Activated CD4-positive, alpha-beta T cell treated with anti-CD3 and anti-CD28 coated beads for 4 hours (primary cell): ENCODE measurements at regions not wholly inside any gene's neighbourhood (a gene's known extent, or its start where the extent isn't known, plus 50 kb on each side); places are given as distances from the start of the nearest gene placed in this dataset.
"Not testable (repeated sequence)": the region's sequence is repeated elsewhere in the genome, so short reads cannot be mapped to it uniquely, and the experiment has no call there.

Source experiments
- DNase-seq, 2 donors: peaks; one replicate each; pipeline ENCODE4 v3.0.0-alpha.2; 2020

- DNase-seq: no peak
These were observed 294.9 kb upstream of the SOX14 start for GRCh38 chr3:137469263-137469662.

- no peak for DNase-seq
These were observed 293.0 kb upstream of the SOX14 start for GRCh38 chr3:137471130-137471529.

GRCh38 chr3:137471558-137472204 lies 292.4 kb upstream of the SOX14 start:
- no peak for DNase-seq

- no peak for DNase-seq
These were observed 286.5 kb upstream of the SOX14 start for GRCh38 chr3:137477614-137478013.

GRCh38 chr3:137509354-137510045 lies 254.6 kb upstream of the SOX14 start:
- DNase-seq: no peak

- no peak for DNase-seq
These were observed 252.5 kb upstream of the SOX14 start for GRCh38 chr3:137511655-137512054.

GRCh38 chr3:137514853-137515252 lies 249.3 kb upstream of the SOX14 start:
- no peak for DNase-seq

GRCh38 chr3:137519602-137520001 lies 244.5 kb upstream of the SOX14 start:
- no peak for DNase-seq

- no peak for DNase-seq
These were observed 239.4 kb upstream of the SOX14 start for GRCh38 chr3:137524751-137525150.

- no peak for DNase-seq
These were observed 238.6 kb upstream of the SOX14 start for GRCh38 chr3:137525471-137525870.

GRCh38 chr3:137542049-137542448 lies 222.1 kb upstream of the SOX14 start:
- no peak for DNase-seq

- DNase-seq: no peak
These were observed 209.9 kb upstream of the SOX14 start for GRCh38 chr3:137554242-137554641.

- no peak for DNase-seq
These were observed 195.2 kb upstream of the SOX14 start for GRCh38 chr3:137568880-137569279.

GRCh38 chr3:137572931-137573330 lies 191.2 kb upstream of the SOX14 start:
- no peak for DNase-seq

GRCh38 chr3:137582484-137582883 lies 181.6 kb upstream of the SOX14 start:
- no peak for DNase-seq

GRCh38 chr3:137583256-137583655 lies 180.9 kb upstream of the SOX14 start:
- no peak for DNase-seq

GRCh38 chr3:137588871-137589270 lies 175.2 kb upstream of the SOX14 start:
- no peak for DNase-seq

- DNase-seq: not testable (repeated sequence)
These were observed 168.7 kb upstream of the SOX14 start for GRCh38 chr3:137595415-137595814.

GRCh38 chr3:137610723-137611122 lies 153.4 kb upstream of the SOX14 start:
- DNase-seq: no peak

- no peak for DNase-seq
These were observed 151.8 kb upstream of the SOX14 start for GRCh38 chr3:137612291-137612690.

- no peak for DNase-seq
These were observed 148.3 kb upstream of the SOX14 start for GRCh38 chr3:137615659-137616418.

- DNase-seq: no peak
These were observed 122.0 kb upstream of the SOX14 start for GRCh38 chr3:137641879-137642704.

- no peak for DNase-seq
These were observed 121.3 kb upstream of the SOX14 start for GRCh38 chr3:137642831-137643230.
